ENCODE measurements at regions not wholly inside any gene's neighbourhood (a gene's known extent, or its start where the extent isn't known, plus 50 kb on each side); places are given as distances from the start of the nearest gene placed in this dataset.

GRCh38 chr4:38287101-38287851 is 327.1 kb downstream of the PTTG2 start:
- TF ChIP-seq IRF1 (CRISPR knock-in tag; IDR thresholded peaks at IDR 0.05; ENCODE audit: low read depth) (no peak), EHMT2 (IDR thresholded peaks at IDR 0.05; ENCODE audit: borderline replicate concordance, low read depth, low read length) (no peak), ZNF646 (CRISPR knock-in tag; IDR thresholded peaks at IDR 0.05) (no peak), CTCF (CRISPR knock-in tag; IDR thresholded peaks at IDR 0.05) (no peak), SETDB1 (CRISPR knock-in tag; IDR thresholded peaks at IDR 0.05; ENCODE audit: borderline replicate concordance) (no peak), ZNF891 (CRISPR knock-in tag; IDR thresholded peaks at IDR 0.05) (no peak), TAF1 (CRISPR knock-in tag; IDR thresholded peaks at IDR 0.05) (no peak), ZNF652 (CRISPR knock-in tag; IDR thresholded peaks at IDR 0.05; ENCODE audit: borderline replicate concordance, low read depth) (no peak), POLR2AphosphoS5 (IDR thresholded peaks at IDR 0.05; ENCODE audit: low read depth, low read length) (no peak), BHLHE40 (IDR thresholded peaks at IDR 0.05; ENCODE audit: low read length) (no peak), ZFP62 (CRISPR knock-in tag; IDR thresholded peaks at IDR 0.05) (no peak)
